AG04450 (cell line): ENCODE measurements at regions not wholly inside any gene's neighbourhood (a gene's known extent, or its start where the extent isn't known, plus 50 kb on each side); places are given as distances from the start of the nearest gene placed in this dataset.

Experiments used
- CTCF ChIA-PET: fragments of 300-600, 350-600 bp; formaldehyde crosslinking; extraction: SDS; loops from one replicate; lab custom pipeline; 2022; ENCODE audit warnings: antibody characterized with exemption, inconsistent platforms; lab: Charles Lee
- POLR2A ChIA-PET: fragments of 350-600 bp; formaldehyde crosslinking; extraction: SDS; loops from one replicate; lab custom pipeline; 2021; ENCODE audit warnings: antibody characterized with exemption, inconsistent platforms; lab: Yijun Ruan, JAX
- DNase-seq: peaks from one replicate; pipeline ENCODE4 v3.0.0-alpha.2; 2011; ENCODE audit warnings: low read depth, low spot score
- H3K27ac ChIP-seq: one replicate; pipeline ENCODE4 v1.5.1; 2012; ENCODE audit warnings: low read depth, low read length, control low read depth
- H3K27me3 ChIP-seq: one replicate; pipeline ENCODE4 v1.6.0; 2012; ENCODE audit warnings: low read length; ENCODE audit not compliant: control insufficient read depth, insufficient read depth
- H3K4me3 ChIP-seq: 2 replicates; pipeline ENCODE4 v1.5.1; 2011; ENCODE audit warnings: mild to moderate bottlenecking, low read depth, low read length, control low read depth
- H3K9me3 ChIP-seq: 2 replicates; pipeline ENCODE4 v1.5.1; 2012; ENCODE audit warnings: low read length; ENCODE audit not compliant: control insufficient read depth, insufficient read depth
- CTCF ChIP-seq: IDR thresholded peaks from 2 replicates; pipeline ENCODE4 v1.5.1; 2011; ENCODE audit warnings: low read depth, low read length, control low read depth, inconsistent platforms

- POLR2A ChIA-PET: no interaction called here
These were observed 128.0 kb upstream of the NT5E start for GRCh38 chr6:85321906-85322305.

GRCh38 chr6:85314586-85314985, 135.3 kb upstream of the NT5E start:
- Histone ChIP-seq H3K9me3 (peaks cover 4% of the 10 kb centered on the region; the same call in 1 of the 2 replicates), H3K4me3 (no peak overlapping the region), H3K27me3 (peaks cover 2% of the 10 kb centered on the region), H3K27ac (no peak overlapping the region)
- DNase-seq: no peak
- ChIA-PET CTCF (interaction anchor here (2.5 kb wide), 1 partner anchor 8 kb away, joined by 15 read pairs; no protein-coding TSS in a partner anchor), POLR2A (interaction anchor here (0.6 kb wide), 1 partner anchor 364 kb away, joined by 3 read pairs; no protein-coding TSS in a partner anchor)
- no peak for TF ChIP-seq CTCF

More at GRCh38 chr6:85321906-85322305, 128.0 kb upstream of the NT5E start:
- Histone ChIP-seq H3K4me3 (no peak overlapping the region), H3K9me3 (peaks cover 4% of the 10 kb centered on the region; the same call in 1 of the 2 replicates), H3K27ac (no peak overlapping the region), H3K27me3 (peaks cover 13% of the 10 kb centered on the region)
- CTCF ChIA-PET: interaction anchor here (2.7 kb wide), 1 partner anchor 306 kb away, joined by 15 read pairs; no protein-coding TSS in a partner anchor
- no peak for DNase-seq
- TF ChIP-seq CTCF: no peak

GRCh38 chr6:85300581-85300980, 149.3 kb upstream of the NT5E start:
- no peak overlapping the region for H3K27ac ChIP-seq
- CTCF ChIA-PET: interaction anchor here (0.9 kb wide), 1 partner anchor 22 kb away, joined by 3 read pairs; no protein-coding TSS in a partner anchor
- POLR2A ChIA-PET: no interaction called here
- TF ChIP-seq CTCF: no peak
- H3K9me3 ChIP-seq: no peaks in the 10 kb centered on the region
- H3K27me3 ChIP-seq: no peaks in the 10 kb centered on the region
- H3K4me3 ChIP-seq: no peak overlapping the region
- DNase-seq: no peak

- TF ChIP-seq CTCF: no peak
- Histone ChIP-seq H3K9me3 (no peaks in the 10 kb centered on the region), H3K27ac (no peak overlapping the region), H3K27me3 (no peaks in the 10 kb centered on the region), H3K4me3 (no peak overlapping the region)
- CTCF ChIA-PET: interaction anchor here (0.9 kb wide), 1 partner anchor 25 kb away, joined by 5 read pairs; no protein-coding TSS in a partner anchor
- POLR2A ChIA-PET: no interaction called here
- DNase-seq: no peak
These were observed 151.3 kb upstream of the NT5E start for GRCh38 chr6:85298553-85298952.

GRCh38 chr6:85291326-85291725, 158.6 kb upstream of the NT5E start:
- Histone ChIP-seq H3K27me3 (no peaks in the 10 kb centered on the region), H3K4me3 (no peak overlapping the region), H3K9me3 (no peaks in the 10 kb centered on the region), H3K27ac (no peak overlapping the region)
- no peak for TF ChIP-seq CTCF
- POLR2A ChIA-PET: no interaction called here
- CTCF ChIA-PET: no interaction called here
- no peak for DNase-seq
